ENCODE measurements at regions not wholly inside any gene's neighbourhood (a gene's known extent, or its start where the extent isn't known, plus 50 kb on each side); places are given as distances from the start of the nearest gene placed in this dataset.

- DNase-seq (ENCODE audit: low spot score) = no peak
- CTCF ChIA-PET = no interaction called here
- no peak overlapping the region for H3K27ac ChIP-seq
- TF ChIP-seq CTCF (conservative IDR thresholded peaks at IDR 0.05; ENCODE audit: low read depth) = no peak
- POLR2A ChIA-PET (ENCODE audit: low non-redundant PET) = no interaction called here
Observed at GRCh38 chr5:90306613-90307012, 102.9 kb downstream of the CETN3 start.

GRCh38 chr5:90305041-90305720 lies 104.4 kb downstream of the CETN3 start:
- ChIA-PET POLR2A (ENCODE audit: low non-redundant PET) (no interaction called here), CTCF (interaction anchor here (0.7 to 0.8 kb wide), 3 partner anchors 40 to 561 kb away, joined by 3 to 8 read pairs (median 4); no protein-coding TSS in a partner anchor)
- no peak for DNase-seq (ENCODE audit: low spot score)
- no peak overlapping the region for H3K27ac ChIP-seq
- TF ChIP-seq CTCF (conservative IDR thresholded peaks at IDR 0.05; ENCODE audit: low read depth) = no peak

GRCh38 chr5:90301248-90301647 lies 108.3 kb downstream of the CETN3 start:
- no peak overlapping the region for H3K27ac ChIP-seq
- CTCF ChIA-PET = interaction anchor here (0.6 to 0.9 kb wide), 2 partner anchors 15 to 393 kb away, joined by 4 read pairs; no protein-coding TSS in a partner anchor
- POLR2A ChIA-PET (ENCODE audit: low non-redundant PET) = no interaction called here
- DNase-seq (ENCODE audit: low spot score) = no peak
- TF ChIP-seq CTCF (conservative IDR thresholded peaks at IDR 0.05; ENCODE audit: low read depth) = no peak

- no peak overlapping the region for H3K27ac ChIP-seq
- CTCF ChIA-PET = no interaction called here
- POLR2A ChIA-PET (ENCODE audit: low non-redundant PET) = no interaction called here
- no peak for TF ChIP-seq CTCF (conservative IDR thresholded peaks at IDR 0.05; ENCODE audit: low read depth)
- no peak for DNase-seq (ENCODE audit: low spot score)
Observed at GRCh38 chr5:90297045-90297764, 112.4 kb downstream of the CETN3 start.

GRCh38 chr5:90294604-90295003 lies 115.0 kb downstream of the CETN3 start:
- no peak for DNase-seq (ENCODE audit: low spot score)
- no peak overlapping the region for H3K27ac ChIP-seq
- CTCF ChIA-PET = no interaction called here
- TF ChIP-seq CTCF (conservative IDR thresholded peaks at IDR 0.05; ENCODE audit: low read depth) = no peak
- POLR2A ChIA-PET (ENCODE audit: low non-redundant PET) = no interaction called here

GRCh38 chr5:90293931-90294330 lies 115.6 kb downstream of the CETN3 start:
- ChIA-PET CTCF (no interaction called here), POLR2A (ENCODE audit: low non-redundant PET) (no interaction called here)
- DNase-seq (ENCODE audit: low spot score) = no peak
- TF ChIP-seq CTCF (conservative IDR thresholded peaks at IDR 0.05; ENCODE audit: low read depth) = no peak
- no peak overlapping the region for H3K27ac ChIP-seq
